ENCODE measurements at regions not wholly inside any gene's neighbourhood (a gene's known extent, or its start where the extent isn't known, plus 50 kb on each side); places are given as distances from the start of the nearest gene placed in this dataset.

DNA sequence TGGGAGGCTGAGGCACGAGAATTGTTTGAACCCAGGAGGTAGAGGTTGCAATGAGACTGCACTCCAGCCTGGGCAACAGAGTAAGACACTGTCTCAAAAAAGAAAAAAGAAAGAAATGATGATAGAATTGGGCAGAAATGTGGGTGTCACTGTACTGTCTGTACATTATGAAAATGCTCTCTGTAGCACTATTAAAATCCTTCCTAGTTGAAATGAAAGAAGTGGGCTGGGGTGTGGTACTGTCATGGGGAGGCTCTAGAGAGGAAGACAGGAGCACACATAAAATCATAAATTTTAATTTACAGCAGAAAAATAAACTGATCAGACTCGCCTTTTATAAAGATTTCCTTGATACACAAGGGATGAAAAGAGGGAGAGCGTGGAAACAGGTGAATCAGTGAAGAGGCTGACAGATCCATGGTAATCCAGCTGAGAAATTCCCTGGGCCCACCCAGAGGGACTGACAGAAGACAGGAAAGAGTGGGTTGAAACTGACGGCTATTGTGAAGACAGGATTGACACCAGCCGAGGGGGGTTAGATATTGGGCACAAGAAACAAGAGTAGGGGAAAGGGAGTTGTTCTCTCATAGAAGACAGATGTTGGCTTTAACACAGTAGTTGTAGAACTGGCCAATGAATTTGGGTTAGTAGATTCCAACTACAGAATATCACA is 96.4 kb upstream of the ATL2 start:
- TF ChIP-seq, protein P1, sequence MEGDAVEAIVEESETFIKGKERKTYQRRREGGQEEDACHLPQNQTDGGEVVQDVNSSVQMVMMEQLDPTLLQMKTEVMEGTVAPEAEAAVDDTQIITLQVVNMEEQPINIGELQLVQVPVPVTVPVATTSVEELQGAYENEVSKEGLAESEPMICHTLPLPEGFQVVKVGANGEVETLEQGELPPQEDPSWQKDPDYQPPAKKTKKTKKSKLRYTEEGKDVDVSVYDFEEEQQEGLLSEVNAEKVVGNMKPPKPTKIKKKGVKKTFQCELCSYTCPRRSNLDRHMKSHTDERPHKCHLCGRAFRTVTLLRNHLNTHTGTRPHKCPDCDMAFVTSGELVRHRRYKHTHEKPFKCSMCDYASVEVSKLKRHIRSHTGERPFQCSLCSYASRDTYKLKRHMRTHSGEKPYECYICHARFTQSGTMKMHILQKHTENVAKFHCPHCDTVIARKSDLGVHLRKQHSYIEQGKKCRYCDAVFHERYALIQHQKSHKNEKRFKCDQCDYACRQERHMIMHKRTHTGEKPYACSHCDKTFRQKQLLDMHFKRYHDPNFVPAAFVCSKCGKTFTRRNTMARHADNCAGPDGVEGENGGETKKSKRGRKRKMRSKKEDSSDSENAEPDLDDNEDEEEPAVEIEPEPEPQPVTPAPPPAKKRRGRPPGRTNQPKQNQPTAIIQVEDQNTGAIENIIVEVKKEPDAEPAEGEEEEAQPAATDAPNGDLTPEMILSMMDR (IDR thresholded peaks at IDR 0.05; ENCODE audit: insufficient read depth, low read length), result no peak
- TF ChIP-seq, protein P2, sequence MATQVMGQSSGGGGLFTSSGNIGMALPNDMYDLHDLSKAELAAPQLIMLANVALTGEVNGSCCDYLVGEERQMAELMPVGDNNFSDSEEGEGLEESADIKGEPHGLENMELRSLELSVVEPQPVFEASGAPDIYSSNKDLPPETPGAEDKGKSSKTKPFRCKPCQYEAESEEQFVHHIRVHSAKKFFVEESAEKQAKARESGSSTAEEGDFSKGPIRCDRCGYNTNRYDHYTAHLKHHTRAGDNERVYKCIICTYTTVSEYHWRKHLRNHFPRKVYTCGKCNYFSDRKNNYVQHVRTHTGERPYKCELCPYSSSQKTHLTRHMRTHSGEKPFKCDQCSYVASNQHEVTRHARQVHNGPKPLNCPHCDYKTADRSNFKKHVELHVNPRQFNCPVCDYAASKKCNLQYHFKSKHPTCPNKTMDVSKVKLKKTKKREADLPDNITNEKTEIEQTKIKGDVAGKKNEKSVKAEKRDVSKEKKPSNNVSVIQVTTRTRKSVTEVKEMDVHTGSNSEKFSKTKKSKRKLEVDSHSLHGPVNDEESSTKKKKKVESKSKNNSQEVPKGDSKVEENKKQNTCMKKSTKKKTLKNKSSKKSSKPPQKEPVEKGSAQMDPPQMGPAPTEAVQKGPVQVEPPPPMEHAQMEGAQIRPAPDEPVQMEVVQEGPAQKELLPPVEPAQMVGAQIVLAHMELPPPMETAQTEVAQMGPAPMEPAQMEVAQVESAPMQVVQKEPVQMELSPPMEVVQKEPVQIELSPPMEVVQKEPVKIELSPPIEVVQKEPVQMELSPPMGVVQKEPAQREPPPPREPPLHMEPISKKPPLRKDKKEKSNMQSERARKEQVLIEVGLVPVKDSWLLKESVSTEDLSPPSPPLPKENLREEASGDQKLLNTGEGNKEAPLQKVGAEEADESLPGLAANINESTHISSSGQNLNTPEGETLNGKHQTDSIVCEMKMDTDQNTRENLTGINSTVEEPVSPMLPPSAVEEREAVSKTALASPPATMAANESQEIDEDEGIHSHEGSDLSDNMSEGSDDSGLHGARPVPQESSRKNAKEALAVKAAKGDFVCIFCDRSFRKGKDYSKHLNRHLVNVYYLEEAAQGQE (IDR thresholded peaks at IDR 0.05; ENCODE audit: insufficient replicate concordance, low read depth), result no peak
- TF ChIP-seq SPI1 (IDR thresholded peaks at IDR 0.05; ENCODE audit: borderline replicate concordance, low read depth) (no peak), GABPA (IDR thresholded peaks at IDR 0.05; ENCODE audit: low read depth) (no peak), POLR2AphosphoS5 (IDR thresholded peaks at IDR 0.05; ENCODE audit: low read depth) (no peak)
- no peak overlapping the region for H3K4me3 ChIP-seq (replicated peaks; ENCODE audit: insufficient read depth, low read length)

DNA sequence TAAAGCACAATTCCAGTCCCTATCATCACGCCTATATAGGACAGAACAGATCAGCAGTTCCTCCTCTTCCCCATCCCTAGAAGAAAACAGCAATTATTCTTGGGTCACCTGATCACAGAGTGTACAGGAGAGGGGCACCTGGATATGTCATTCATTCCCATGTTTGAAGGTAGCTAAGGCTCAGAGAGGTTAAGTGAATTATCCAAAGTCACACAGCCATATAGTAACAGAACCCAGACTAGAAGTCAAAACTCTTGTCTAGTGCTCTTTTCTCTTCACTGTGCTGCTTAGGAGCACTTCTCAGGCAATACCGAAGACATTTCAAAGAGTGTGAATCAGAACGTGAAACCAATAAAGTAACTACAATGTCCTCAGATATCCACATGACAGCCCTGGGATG is 93.0 kb upstream of the ATL2 start:
- TF ChIP-seq, protein P2 (IDR thresholded peaks at IDR 0.05; ENCODE audit: insufficient replicate concordance, low read depth), result no peak
- TF ChIP-seq, protein P1 (IDR thresholded peaks at IDR 0.05; ENCODE audit: insufficient read depth, low read length), result no peak
- no peak for TF ChIP-seq GABPA (IDR thresholded peaks at IDR 0.05; ENCODE audit: low read depth)
- no peak for TF ChIP-seq POLR2AphosphoS5 (IDR thresholded peaks at IDR 0.05; ENCODE audit: low read depth)
- no peak for TF ChIP-seq SPI1 (IDR thresholded peaks at IDR 0.05; ENCODE audit: borderline replicate concordance, low read depth)
- DNase-seq (ENCODE audit: low read depth in 1 of 2, low spot score in 1 of 2), result no peak
- Histone ChIP-seq H3K4me3 (replicated peaks; ENCODE audit: insufficient read depth, low read length) (no peak overlapping the region), H3K27ac (replicated peaks) (no peak overlapping the region), H3K27me3 (ENCODE audit: insufficient read depth, poor library complexity, severe bottlenecking) (no peaks in the 10 kb centered on the region)

More for the DNA sequence above, 96.4 kb upstream of the ATL2 start:
- Histone ChIP-seq H3K27ac (replicated peaks) (no peak overlapping the region), H3K27me3 (ENCODE audit: insufficient read depth, poor library complexity, severe bottlenecking) (no peaks in the 10 kb centered on the region)
- DNase-seq (ENCODE audit: low read depth in 1 of 2, low spot score in 1 of 2), result no peak

DNA sequence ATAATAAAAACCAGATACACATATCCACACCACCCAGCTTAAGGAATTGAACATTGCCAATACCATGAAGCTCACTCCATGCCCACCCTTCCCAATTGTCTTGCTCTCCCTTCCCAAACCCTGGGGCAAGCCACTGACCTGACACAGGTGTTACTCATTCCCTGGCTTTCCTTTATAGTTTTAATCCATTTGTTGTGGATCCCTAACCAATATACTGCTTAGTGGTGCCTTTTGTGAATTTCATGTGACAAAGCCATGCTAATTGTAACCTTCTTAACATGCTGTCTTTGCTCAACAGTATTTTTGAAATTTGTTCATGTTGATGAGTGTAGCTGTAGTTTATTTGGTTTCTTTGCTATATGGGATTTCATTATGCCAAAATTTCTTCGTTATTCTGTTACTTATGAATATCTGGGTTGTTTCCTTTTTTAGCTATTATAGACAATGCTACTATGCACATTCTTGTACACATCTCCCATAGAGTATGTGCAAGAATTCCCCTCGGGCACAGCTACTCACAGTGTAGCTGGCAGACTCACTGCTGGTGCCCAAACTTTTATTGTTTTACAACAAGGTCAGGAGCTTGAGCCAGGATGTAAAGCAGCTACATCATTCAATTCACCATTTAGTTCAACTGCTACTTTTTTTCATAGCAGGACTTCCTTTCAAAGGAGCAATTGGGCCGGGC is 90.8 kb upstream of the ATL2 start:
- Histone ChIP-seq H3K4me3 (replicated peaks; ENCODE audit: insufficient read depth, low read length) (no peak overlapping the region), H3K27me3 (ENCODE audit: insufficient read depth, poor library complexity, severe bottlenecking) (no peaks in the 10 kb centered on the region), H3K27ac (replicated peaks) (no peak overlapping the region)
- no peak for DNase-seq (ENCODE audit: low read depth in 1 of 2, low spot score in 1 of 2)
- TF ChIP-seq POLR2AphosphoS5 (IDR thresholded peaks at IDR 0.05; ENCODE audit: low read depth) (no peak), SPI1 (IDR thresholded peaks at IDR 0.05; ENCODE audit: borderline replicate concordance, low read depth) (no peak), GABPA (IDR thresholded peaks at IDR 0.05; ENCODE audit: low read depth) (no peak)
- TF ChIP-seq, protein P1 (IDR thresholded peaks at IDR 0.05; ENCODE audit: insufficient read depth, low read length), result no peak
- TF ChIP-seq, protein P2 (IDR thresholded peaks at IDR 0.05; ENCODE audit: insufficient replicate concordance, low read depth), result no peak
